Activated CD8-positive, alpha-beta memory T cell treated with anti-CD3 and anti-CD28 coated beads, Interleukin-2, amount 50 U/mL, for 4 hours (primary cell): ENCODE measurements at regions not wholly inside any gene's neighbourhood (a gene's known extent, or its start where the extent isn't known, plus 50 kb on each side); places are given as distances from the start of the nearest gene placed in this dataset.
"Not testable (repeated sequence)": the region's sequence is repeated elsewhere in the genome, so short reads cannot be mapped to it uniquely, and the experiment has no call there.

Experiments
- DNase-seq: peaks from one replicate; pipeline ENCODE4 v3.0.0-alpha.2; 2020

GRCh38 chr6:21710908-21711627 lies 117.5 kb downstream of the SOX4 start:
- no peak for DNase-seq

- DNase-seq: no peak
Measured at GRCh38 chr6:21712213-21712612, 118.7 kb downstream of the SOX4 start.

DNA sequence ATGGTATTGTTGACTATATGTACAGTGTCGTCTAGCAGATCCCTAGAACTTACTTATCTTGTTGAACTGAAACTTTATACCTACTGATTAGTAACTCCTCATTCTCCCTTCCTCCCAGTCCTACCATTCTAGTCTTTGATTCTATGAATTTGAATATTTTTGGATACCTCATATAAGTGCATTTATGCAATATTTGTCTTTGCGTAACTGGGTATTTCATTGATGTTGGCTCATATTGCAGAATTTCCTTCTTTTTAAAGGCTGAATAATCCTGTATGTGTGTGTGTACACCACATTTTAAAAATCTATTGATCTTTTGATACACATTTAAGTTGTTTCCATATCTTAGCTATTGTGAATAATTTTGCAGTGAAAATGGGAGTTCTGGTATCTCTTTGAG lies 119.9 kb downstream of the SOX4 start:
- DNase-seq: no peak

DNA sequence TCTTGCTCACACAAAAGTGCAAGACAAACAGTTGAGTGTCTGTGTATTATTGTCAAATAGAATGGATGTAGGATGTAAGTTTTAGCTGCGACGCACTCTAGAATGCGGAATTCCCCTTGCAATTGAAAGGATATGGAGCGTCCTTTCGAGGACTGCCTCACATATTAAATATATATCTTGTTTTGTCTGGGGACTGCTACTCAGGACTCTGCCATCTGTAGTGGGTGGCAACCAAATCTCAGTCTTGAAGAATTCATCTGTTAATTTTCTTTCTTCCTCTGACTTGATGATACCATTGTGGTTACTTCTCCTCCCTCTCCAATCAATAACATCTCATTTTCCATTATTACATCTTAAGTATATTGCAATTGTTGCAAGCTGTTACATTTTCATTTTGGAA lies 121.6 kb downstream of the SOX4 start:
- no peak for DNase-seq

- no peak for DNase-seq
Measured at GRCh38 chr6:21722510-21722909, 129.0 kb downstream of the SOX4 start.

- no peak for DNase-seq
Measured at GRCh38 chr6:21726676-21727075, 133.1 kb downstream of the SOX4 start.

DNA sequence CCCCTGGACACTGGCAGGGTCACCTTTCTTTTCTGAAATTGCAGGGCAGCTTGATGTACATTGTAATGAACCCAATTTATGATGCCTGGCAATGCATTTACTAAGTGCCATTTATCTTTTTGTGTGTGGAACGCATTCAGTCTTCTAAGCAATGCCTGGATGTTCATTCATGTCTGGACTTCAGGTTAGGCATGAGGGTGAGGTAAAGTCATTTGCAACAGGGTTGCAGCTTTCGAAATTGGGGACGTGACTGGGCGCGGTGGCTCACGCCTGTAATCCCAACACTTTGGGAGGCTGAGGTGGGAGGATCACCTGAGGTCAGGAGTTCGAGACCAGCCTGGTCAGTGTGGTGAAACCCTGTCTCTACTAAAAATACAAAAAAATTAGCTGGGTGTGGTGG lies 134.6 kb downstream of the SOX4 start:
- no peak for DNase-seq

GRCh38 chr6:21729431-21729830 lies 135.9 kb downstream of the SOX4 start:
- no peak for DNase-seq

DNA sequence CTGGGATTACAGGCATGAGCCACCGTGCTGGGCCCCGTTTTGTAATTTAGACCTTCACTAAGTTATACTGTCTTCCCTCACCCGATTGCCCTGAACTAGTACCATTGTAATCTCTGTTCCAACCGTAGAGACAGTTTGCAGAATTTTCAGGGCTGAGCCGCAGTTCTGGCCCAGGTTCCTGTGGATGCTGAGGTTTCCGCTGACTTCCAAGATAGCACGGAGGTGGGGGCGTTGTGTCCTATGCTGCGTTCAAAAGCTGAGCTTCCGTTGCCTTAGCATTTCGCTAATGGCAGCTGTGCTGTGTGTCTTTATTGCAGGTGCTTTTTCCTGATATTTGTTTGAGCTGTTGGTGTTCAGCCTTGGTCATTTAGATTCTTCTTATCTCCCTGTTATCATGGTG lies 137.0 kb downstream of the SOX4 start:
- DNase-seq: no peak

- DNase-seq: no peak
Measured at GRCh38 chr6:21731411-21732031, 138.0 kb downstream of the SOX4 start.

GRCh38 chr6:21732032-21732730 lies 138.6 kb downstream of the SOX4 start:
- not testable (repeated sequence) for DNase-seq

- no peak for DNase-seq
Measured at GRCh38 chr6:21732731-21733130, 139.2 kb downstream of the SOX4 start.

- DNase-seq: no peak
Measured at GRCh38 chr6:21733311-21733710, 139.8 kb downstream of the SOX4 start.

- no peak for DNase-seq
Measured at GRCh38 chr6:21734204-21734603, 140.7 kb downstream of the SOX4 start.

GRCh38 chr6:21738180-21739094 lies 144.9 kb downstream of the SOX4 start:
- no peak for DNase-seq

- no peak for DNase-seq
Measured at GRCh38 chr6:21739241-21739640, 145.7 kb downstream of the SOX4 start.

- DNase-seq: no peak
Measured at GRCh38 chr6:21739838-21740237, 146.3 kb downstream of the SOX4 start.

DNA sequence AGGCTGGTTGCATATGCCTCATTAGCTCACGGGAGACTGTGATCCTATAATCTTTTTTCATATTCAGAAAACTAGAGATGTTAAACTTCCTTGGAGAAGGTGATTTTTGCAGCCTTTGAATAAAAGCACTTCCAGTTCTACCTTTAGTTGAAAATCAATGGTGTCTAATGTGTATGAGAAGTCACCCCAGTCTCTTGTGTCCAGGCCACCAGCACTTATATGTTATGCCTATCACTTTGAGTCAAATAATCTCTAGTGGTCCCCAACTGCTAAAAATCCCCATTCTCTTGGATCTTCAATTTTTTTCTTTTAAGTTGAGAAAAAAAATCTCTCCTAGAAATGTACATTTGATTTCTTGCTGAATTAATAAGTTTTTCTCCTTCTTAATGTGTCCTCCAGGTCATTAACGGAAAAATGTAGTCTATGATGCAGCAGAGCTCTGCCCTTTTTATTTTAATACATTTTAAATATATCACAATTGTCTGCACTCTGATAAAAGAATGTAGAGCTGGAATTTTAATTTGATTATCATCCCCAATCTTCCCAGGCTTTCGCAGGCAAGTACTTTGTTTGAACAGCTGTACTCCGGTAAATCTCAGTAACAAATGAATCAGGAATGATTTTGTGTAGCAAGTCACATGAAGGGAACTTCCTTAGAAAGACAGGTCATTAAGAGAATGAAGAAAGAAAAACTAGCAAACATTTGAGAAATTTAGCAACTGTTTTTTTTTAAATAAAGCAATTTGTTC lies 147.0 kb downstream of the SOX4 start:
- DNase-seq: no peak

DNA sequence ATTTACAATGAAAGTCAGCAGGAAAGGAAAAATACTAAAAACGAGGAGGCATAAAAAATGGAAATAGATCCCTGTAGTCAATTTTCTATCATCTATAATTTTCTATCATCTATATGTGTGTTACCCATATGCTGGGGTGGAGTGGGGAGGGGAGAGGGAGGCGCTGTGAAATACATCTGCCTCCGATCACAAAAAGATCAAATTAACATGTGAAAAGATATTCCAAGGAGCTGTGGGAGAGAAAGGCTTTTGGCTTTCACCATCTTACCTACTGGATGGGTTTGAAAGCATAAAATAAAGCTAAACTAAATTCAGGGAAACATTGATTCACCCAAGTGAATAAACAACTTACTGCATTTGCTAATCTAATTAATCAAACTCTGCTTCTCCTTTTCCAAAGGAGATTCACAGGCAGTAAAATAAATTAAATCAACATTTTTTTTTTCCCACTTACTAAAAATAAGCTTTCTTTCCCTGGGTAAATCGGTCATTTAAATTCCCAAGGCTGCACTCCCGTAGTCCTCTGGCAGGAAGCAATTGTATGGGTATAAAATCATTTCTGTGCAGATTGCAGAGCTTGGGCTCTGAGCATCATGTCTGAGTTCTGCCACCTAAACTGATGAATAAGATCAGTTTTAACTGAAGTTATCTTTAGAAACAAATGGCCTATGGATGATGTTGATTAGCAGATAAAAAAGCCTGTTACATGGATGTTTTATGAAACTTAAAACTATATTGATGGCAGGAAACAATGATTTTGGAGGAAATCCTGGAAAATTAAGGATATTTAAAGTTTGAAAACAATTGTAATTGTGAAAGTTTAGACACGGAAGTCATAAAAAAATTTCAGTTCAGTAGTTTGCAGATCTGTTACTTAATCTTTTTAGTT lies 147.9 kb downstream of the SOX4 start:
- DNase-seq: no peak

DNA sequence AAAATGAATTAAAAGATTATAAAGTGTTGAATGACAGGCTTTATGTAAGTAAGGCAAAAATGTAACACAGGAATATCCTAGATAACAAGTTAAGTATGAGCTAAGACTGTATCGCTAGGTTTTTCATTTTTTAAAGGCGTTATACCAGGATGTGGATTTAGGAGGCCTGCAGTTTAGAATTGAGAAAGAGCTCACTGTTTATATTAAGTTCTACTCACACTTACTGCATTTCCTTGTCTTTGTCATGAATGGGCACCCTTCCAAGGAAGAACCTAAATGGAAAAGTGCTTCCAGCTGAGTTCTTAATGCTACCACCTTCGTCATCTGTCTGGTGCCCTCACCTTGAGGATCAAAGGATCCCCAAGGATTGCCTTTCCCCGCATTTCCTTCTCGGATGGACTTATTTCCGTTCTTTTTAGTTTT lies 148.7 kb downstream of the SOX4 start:
- DNase-seq: no peak

GRCh38 chr6:21744331-21744730 lies 150.8 kb downstream of the SOX4 start:
- DNase-seq: no peak
